ENCODE measurements at regions not wholly inside any gene's neighbourhood (a gene's known extent, or its start where the extent isn't known, plus 50 kb on each side); places are given as distances from the start of the nearest gene placed in this dataset.
"Not testable (repeated sequence)": the region's sequence is repeated elsewhere in the genome, so short reads cannot be mapped to it uniquely, and the experiment has no call there.

- ATAC-seq (no peak), DNase-seq (no peak)
- H3K27me3 Mint-ChIP-seq, result peaks cover 0 to 5% (median 2%) of the 10 kb centered on the region in 5 donors
- no peak overlapping the region for H3K27ac Mint-ChIP-seq
- H3K4me1 Mint-ChIP-seq, result peaks cover 0 to 10% (median under 1%) of the 10 kb centered on the region in 4 donors
- H3K36me3 Mint-ChIP-seq, result no peaks in the 10 kb centered on the region
- H3K4me3 Mint-ChIP-seq, result no peak overlapping the region
- H3K9me3 Mint-ChIP-seq, result peaks cover 0 to 4% (median 0%) of the 10 kb centered on the region in 9 donors
- POLR2A ChIA-PET, result interaction anchor here (0.6 kb wide), 1 partner anchor 158 kb away, joined by 12 read pairs; no protein-coding TSS in a partner anchor
Observed at GRCh38 chr3:194064380-194065332, 71.3 kb upstream of the HES1 start.

- DNase-seq, H3K27me3 Mint-ChIP-seq, ATAC-seq, H3K27ac Mint-ChIP-seq, H3K4me3 Mint-ChIP-seq, H3K36me3 Mint-ChIP-seq, H3K9me3 Mint-ChIP-seq: not testable (repeated sequence)
- H3K4me1 Mint-ChIP-seq, result peaks cover 0 to 24% (median 8%) of the 10 kb centered on the region in 4 donors
- POLR2A ChIA-PET, result interaction anchor here (0.8 kb wide), 1 partner anchor 376 kb away, joined by 3 read pairs; no protein-coding TSS in a partner anchor
Observed at GRCh38 chr3:194067327-194067726, 68.6 kb upstream of the HES1 start.

- DNase-seq, result no peak
- Mint-ChIP-seq H3K27me3 (peaks cover 0 to 6% (median 5%) of the 10 kb centered on the region in 5 donors), H3K4me1 (peaks cover 0 to 26% (median 8%) of the 10 kb centered on the region in 4 donors), H3K4me3 (no peak overlapping the region), H3K9me3 (peaks cover 0 to 4% (median 0%) of the 10 kb centered on the region in 9 donors), H3K36me3 (no peaks in the 10 kb centered on the region), H3K27ac (peak overlapping the region in 1 of 10 donors; percentile 8)
- no peak for ATAC-seq
- POLR2A ChIA-PET, result no interaction called here
Observed at GRCh38 chr3:194067949-194068362, 68.0 kb upstream of the HES1 start.

GRCh38 chr3:194069421-194070219 is 66.3 kb upstream of the HES1 start:
- Mint-ChIP-seq H3K4me1 (peaks cover 0 to 22% (median 8%) of the 10 kb centered on the region in 4 donors), H3K27ac (peak overlapping the region in 4 of 10 donors; percentile 3 to 43 (median 28)), H3K36me3 (no peaks in the 10 kb centered on the region), H3K9me3 (peaks cover 0 to 4% (median 0%) of the 10 kb centered on the region in 9 donors), H3K27me3 (peaks cover 0 to 9% (median 6%) of the 10 kb centered on the region in 5 donors), H3K4me3 (peak overlapping the region; percentile 57 to 84 (median 76))
- no peak for ATAC-seq
- POLR2A ChIA-PET, result no interaction called here
- DNase-seq, result no peak

- no peak for DNase-seq
- Mint-ChIP-seq H3K36me3 (no peaks in the 10 kb centered on the region), H3K9me3 (peaks cover 0 to 4% (median 0%) of the 10 kb centered on the region in 9 donors), H3K27me3 (peaks cover 0 to 11% (median 6%) of the 10 kb centered on the region in 5 donors), H3K4me3 (peak overlapping the region; percentile 66 to 87 (median 78)), H3K4me1 (peaks cover 0 to 22% (median 8%) of the 10 kb centered on the region in 4 donors), H3K27ac (peak overlapping the region in 3 of 10 donors; percentile 19 to 43 (median 36))
- POLR2A ChIA-PET, result no interaction called here
- no peak for ATAC-seq
Observed at GRCh38 chr3:194070220-194070633, 65.7 kb upstream of the HES1 start.

GRCh38 chr3:194070634-194071409 is 65.1 kb upstream of the HES1 start:
- Mint-ChIP-seq H3K4me1 (peaks cover 0 to 22% (median 8%) of the 10 kb centered on the region in 4 donors), H3K27me3 (peaks cover 0 to 13% (median 6%) of the 10 kb centered on the region in 5 donors), H3K36me3 (no peaks in the 10 kb centered on the region), H3K9me3 (peaks cover 0 to 4% (median 0%) of the 10 kb centered on the region in 9 donors), H3K4me3 (peak overlapping the region; percentile 66 to 87 (median 78)), H3K27ac (peak overlapping the region in 1 of 10 donors; percentile 6)
- POLR2A ChIA-PET, result no interaction called here
- ATAC-seq, result peak; percentile 86 to 91
- DNase-seq, result peak; percentile 50 to 83 (median 62)

- DNase-seq (no peak), ATAC-seq (no peak)
- H3K36me3 Mint-ChIP-seq, result no peaks in the 10 kb centered on the region
- H3K27ac Mint-ChIP-seq, result peak overlapping the region in 1 of 10 donors; percentile 28
- POLR2A ChIA-PET, result no interaction called here
- peaks cover 0 to 22% (median 8%) of the 10 kb centered on the region in 4 donors for H3K4me1 Mint-ChIP-seq
- H3K27me3 Mint-ChIP-seq, result peaks cover 0 to 16% (median 7%) of the 10 kb centered on the region in 5 donors
- peaks cover 0 to 4% (median 0%) of the 10 kb centered on the region in 9 donors for H3K9me3 Mint-ChIP-seq
- H3K4me3 Mint-ChIP-seq, result peak overlapping the region in 8 of 10 donors; percentile 24 to 76 (median 72)
Observed at GRCh38 chr3:194072097-194072428, 63.9 kb upstream of the HES1 start.

- peaks cover 0 to 22% (median 8%) of the 10 kb centered on the region in 4 donors for H3K4me1 Mint-ChIP-seq
- peaks cover 0 to 18% (median 7%) of the 10 kb centered on the region in 5 donors for H3K27me3 Mint-ChIP-seq
- DNase-seq, result no peak
- ATAC-seq, result no peak
- H3K36me3 Mint-ChIP-seq, result no peaks in the 10 kb centered on the region
- H3K4me3 Mint-ChIP-seq, result peak overlapping the region in 8 of 10 donors; percentile 24 to 73 (median 50)
- H3K27ac Mint-ChIP-seq, result peak overlapping the region in 2 of 10 donors; percentile 28 to 47
- H3K9me3 Mint-ChIP-seq, result peaks cover 0 to 4% (median 0%) of the 10 kb centered on the region in 9 donors
- POLR2A ChIA-PET, result no interaction called here
Observed at GRCh38 chr3:194072691-194073279, 63.2 kb upstream of the HES1 start.

- H3K27me3 Mint-ChIP-seq, result peaks cover 0 to 21% (median 7%) of the 10 kb centered on the region in 5 donors
- DNase-seq, result no peak
- POLR2A ChIA-PET, result no interaction called here
- no peak for ATAC-seq
- H3K36me3 Mint-ChIP-seq, result no peaks in the 10 kb centered on the region
- no peak overlapping the region for H3K27ac Mint-ChIP-seq
- H3K9me3 Mint-ChIP-seq, result peaks cover 0 to 4% (median 0%) of the 10 kb centered on the region in 9 donors
- H3K4me1 Mint-ChIP-seq, result peaks cover 0 to 22% (median 8%) of the 10 kb centered on the region in 4 donors
- no peak overlapping the region for H3K4me3 Mint-ChIP-seq
Observed at GRCh38 chr3:194073926-194074325, 62.0 kb upstream of the HES1 start.

GRCh38 chr3:194075088-194075615 is 60.8 kb upstream of the HES1 start:
- H3K4me3 Mint-ChIP-seq, result no peak overlapping the region
- ATAC-seq (no peak), DNase-seq (no peak)
- no peaks in the 10 kb centered on the region for H3K36me3 Mint-ChIP-seq
- peaks cover 0 to 11% (median 4%) of the 10 kb centered on the region in 4 donors for H3K4me1 Mint-ChIP-seq
- H3K9me3 Mint-ChIP-seq, result no peaks in the 10 kb centered on the region
- no peak overlapping the region for H3K27ac Mint-ChIP-seq
- peaks cover 0 to 24% (median 7%) of the 10 kb centered on the region in 5 donors for H3K27me3 Mint-ChIP-seq
- POLR2A ChIA-PET, result no interaction called here

- ATAC-seq, result no peak
- Mint-ChIP-seq H3K4me1 (peaks cover 0 to 6% (median 2%) of the 10 kb centered on the region in 4 donors), H3K9me3 (no peaks in the 10 kb centered on the region), H3K4me3 (no peak overlapping the region), H3K36me3 (no peaks in the 10 kb centered on the region), H3K27ac (no peak overlapping the region), H3K27me3 (peaks cover 4 to 25% (median 7%) of the 10 kb centered on the region in 5 donors)
- no peak for DNase-seq
- POLR2A ChIA-PET, result interaction anchor here (0.5 kb wide), 1 partner anchor 28 kb away, joined by 3 read pairs; no protein-coding TSS in a partner anchor
Observed at GRCh38 chr3:194075802-194076460, 60.0 kb upstream of the HES1 start.

All from naive thymus-derived CD8-positive, alpha-beta T cell (primary cell).